ENCODE measurements at regions not wholly inside any gene's neighbourhood (a gene's known extent, or its start where the extent isn't known, plus 50 kb on each side); places are given as distances from the start of the nearest gene placed in this dataset.

- 97 to 98% methylated on average over 10 of the region's 10 CpGs for WGBS, 2 donors
- no peak overlapping the region for H3K4me3 ChIP-seq (ENCODE audit: low read depth, poor library complexity, severe bottlenecking)
- intact Hi-C loops (cut with DNase I; ENCODE audit: low total_unique reads), result no loop called here
- TF ChIP-seq, protein P1, sequence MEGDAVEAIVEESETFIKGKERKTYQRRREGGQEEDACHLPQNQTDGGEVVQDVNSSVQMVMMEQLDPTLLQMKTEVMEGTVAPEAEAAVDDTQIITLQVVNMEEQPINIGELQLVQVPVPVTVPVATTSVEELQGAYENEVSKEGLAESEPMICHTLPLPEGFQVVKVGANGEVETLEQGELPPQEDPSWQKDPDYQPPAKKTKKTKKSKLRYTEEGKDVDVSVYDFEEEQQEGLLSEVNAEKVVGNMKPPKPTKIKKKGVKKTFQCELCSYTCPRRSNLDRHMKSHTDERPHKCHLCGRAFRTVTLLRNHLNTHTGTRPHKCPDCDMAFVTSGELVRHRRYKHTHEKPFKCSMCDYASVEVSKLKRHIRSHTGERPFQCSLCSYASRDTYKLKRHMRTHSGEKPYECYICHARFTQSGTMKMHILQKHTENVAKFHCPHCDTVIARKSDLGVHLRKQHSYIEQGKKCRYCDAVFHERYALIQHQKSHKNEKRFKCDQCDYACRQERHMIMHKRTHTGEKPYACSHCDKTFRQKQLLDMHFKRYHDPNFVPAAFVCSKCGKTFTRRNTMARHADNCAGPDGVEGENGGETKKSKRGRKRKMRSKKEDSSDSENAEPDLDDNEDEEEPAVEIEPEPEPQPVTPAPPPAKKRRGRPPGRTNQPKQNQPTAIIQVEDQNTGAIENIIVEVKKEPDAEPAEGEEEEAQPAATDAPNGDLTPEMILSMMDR (IDR thresholded peaks at IDR 0.05), result no peak
- no peak for DNase-seq (ENCODE audit: low spot score in 2 of 2)
These were observed 59.4 kb upstream of the FOXN3 start for GRCh38 chr14:89476354-89476896.

DNA sequence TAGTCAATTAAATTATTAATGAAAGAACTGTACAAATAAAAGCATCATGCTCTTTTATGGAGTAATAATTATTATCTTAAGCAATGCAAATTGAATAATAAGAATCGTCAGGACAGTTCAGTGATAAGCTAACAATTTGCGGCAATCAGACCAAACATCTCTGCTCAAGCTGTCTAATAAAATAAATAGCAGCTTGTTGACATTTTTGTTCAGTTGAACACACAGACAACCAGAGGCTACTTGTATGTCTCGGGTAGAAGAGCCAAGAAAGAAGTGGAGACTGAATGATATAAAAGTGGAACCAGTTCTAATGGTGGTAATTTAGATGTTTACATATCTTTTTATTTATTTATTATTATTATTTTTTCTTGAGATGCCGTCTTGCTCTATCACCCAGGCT lies 57.4 kb upstream of the FOXN3 start:
- DNase-seq (ENCODE audit: low spot score in 2 of 2), result no peak
- intact Hi-C loops (cut with DNase I; ENCODE audit: low total_unique reads), result no loop called here
- H3K4me3 ChIP-seq (ENCODE audit: low read depth, poor library complexity, severe bottlenecking), result no peak overlapping the region
- WGBS, 2 donors, result 77 to 79% methylated on average over 4 of the region's 4 CpGs
- TF ChIP-seq, protein P1 (IDR thresholded peaks at IDR 0.05), result no peak
- TF ChIP-seq POLR2A (IDR thresholded peaks at IDR 0.05), result no peak

- 81 to 88% methylated on average over 2 of the region's 2 CpGs for WGBS, 2 donors
- no peak for TF ChIP-seq POLR2A (IDR thresholded peaks at IDR 0.05)
- TF ChIP-seq, protein P1 (IDR thresholded peaks at IDR 0.05), result no peak
- DNase-seq (ENCODE audit: low spot score in 2 of 2), result no peak
- intact Hi-C loops (cut with DNase I; ENCODE audit: low total_unique reads), result no loop called here
- H3K4me3 ChIP-seq (ENCODE audit: low read depth, poor library complexity, severe bottlenecking), result no peak overlapping the region
These were observed 57.0 kb upstream of the FOXN3 start for GRCh38 chr14:89473989-89474388.

DNA sequence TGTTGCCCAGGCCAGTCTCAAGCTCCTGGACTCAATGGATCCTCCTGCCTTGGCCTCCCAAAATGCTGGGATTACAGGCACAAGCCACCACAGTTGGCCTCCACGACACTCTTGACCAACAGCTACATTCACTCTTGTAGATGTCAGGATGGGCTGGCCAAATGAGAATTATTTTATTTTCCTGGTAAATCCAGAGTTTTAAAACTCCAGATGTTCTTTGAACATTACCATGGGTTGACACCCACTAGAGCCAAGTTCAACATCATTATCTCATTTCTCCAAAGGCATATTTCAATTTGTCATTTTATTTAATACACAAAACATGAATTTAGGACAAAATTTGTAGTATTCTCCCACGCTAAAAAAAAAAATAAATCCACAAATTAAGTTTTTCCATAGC lies 56.5 kb upstream of the FOXN3 start:
- 66 to 67% methylated on average over 2 of the region's 2 CpGs for WGBS, 2 donors

GRCh38 chr14:89470401-89470800 lies 53.4 kb upstream of the FOXN3 start:
- WGBS, 2 donors, result 92% methylated on average over 6 of the region's 6 CpGs
- no peak for DNase-seq (ENCODE audit: low spot score in 2 of 2)
- intact Hi-C loops (cut with DNase I; ENCODE audit: low total_unique reads), result no loop called here
- TF ChIP-seq POLR2A (IDR thresholded peaks at IDR 0.05), result no peak
- TF ChIP-seq, protein P1 (IDR thresholded peaks at IDR 0.05), result no peak
- no peak overlapping the region for H3K4me3 ChIP-seq (ENCODE audit: low read depth, poor library complexity, severe bottlenecking)

More for the DNA sequence above, 56.5 kb upstream of the FOXN3 start:
- TF ChIP-seq, protein P1 (IDR thresholded peaks at IDR 0.05), result no peak
- TF ChIP-seq POLR2A (IDR thresholded peaks at IDR 0.05), result no peak
- no peak overlapping the region for H3K4me3 ChIP-seq (ENCODE audit: low read depth, poor library complexity, severe bottlenecking)
- DNase-seq (ENCODE audit: low spot score in 2 of 2), result no peak
- intact Hi-C loops (cut with DNase I; ENCODE audit: low total_unique reads), result no loop called here
